ENCODE measurements at regions not wholly inside any gene's neighbourhood (a gene's known extent, or its start where the extent isn't known, plus 50 kb on each side); places are given as distances from the start of the nearest gene placed in this dataset.
"Not testable (repeated sequence)": the region's sequence is repeated elsewhere in the genome, so short reads cannot be mapped to it uniquely, and the experiment has no call there.

- TF ChIP-seq CTCF (IDR thresholded peaks at IDR 0.05; ENCODE audit: insufficient read depth, low read length); POLR2AphosphoS5 (IDR thresholded peaks at IDR 0.05; ENCODE audit: low read depth); GABPA (IDR thresholded peaks at IDR 0.05; ENCODE audit: low read depth); REST (IDR thresholded peaks at IDR 0.05; ENCODE audit: insufficient replicate concordance, low read depth): not testable (repeated sequence)
Observed at GRCh38 chr18:49720944-49721343, 92.4 kb downstream of the ACAA2 start.
